ENCODE measurements at regions not wholly inside any gene's neighbourhood (a gene's known extent, or its start where the extent isn't known, plus 50 kb on each side); places are given as distances from the start of the nearest gene placed in this dataset.

GRCh38 chr10:61278556-61278955 is 174.6 kb downstream of the TMEM26 start:
- Histone ChIP-seq H3K4me1 (peaks cover 0 to 34% (median 26%) of the 10 kb centered on the region in 4 donors), H3K9me3 (no peaks in the 10 kb centered on the region), H3K27me3 (no peaks in the 10 kb centered on the region), H3K27ac (replicated peaks in 1 of 4) (no peak overlapping the region), H3K36me3 (no peaks in the 10 kb centered on the region), H3K4me3 (no peak overlapping the region)
- TF ChIP-seq CTCF (IDR thresholded peaks at IDR 0.05): no peak
- TF ChIP-seq POLR2AphosphoS5 (IDR thresholded peaks at IDR 0.05): no peak
- TF ChIP-seq EP300 (IDR thresholded peaks at IDR 0.05): no peak
- no peak for TF ChIP-seq POLR2A (IDR thresholded peaks at IDR 0.05; ENCODE audit: low read depth)
- intact Hi-C loops (cut with DNase I): no loop called here
- no peak for DNase-seq (ENCODE audit: extremely low spot score)
- 97% methylated on average over 2 of the region's 2 CpGs for WGBS

DNA sequence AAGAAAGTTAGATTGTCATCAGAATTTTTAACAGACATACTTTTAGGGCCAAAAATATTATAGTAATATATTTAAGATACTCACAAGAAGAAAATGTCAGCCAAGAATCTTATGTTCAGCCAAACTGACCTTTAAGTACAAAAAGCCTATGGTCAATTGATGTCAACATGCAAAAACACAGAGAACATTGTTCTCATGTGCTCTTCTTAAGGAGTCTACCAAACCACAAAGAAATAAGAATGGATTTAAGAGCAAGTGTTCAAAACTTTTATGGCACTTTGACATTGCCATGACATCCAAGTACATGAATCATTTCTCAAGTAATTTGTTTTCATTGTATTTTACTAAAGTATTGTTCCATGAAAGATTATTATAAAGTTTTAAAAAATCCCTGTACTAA is 180.4 kb downstream of the TMEM26 start:
- Histone ChIP-seq H3K27ac (replicated peaks in 1 of 4) (no peak overlapping the region), H3K4me3 (no peak overlapping the region), H3K27me3 (no peaks in the 10 kb centered on the region), H3K36me3 (no peaks in the 10 kb centered on the region), H3K4me1 (peaks cover 0 to 14% (median 10%) of the 10 kb centered on the region in 4 donors), H3K9me3 (no peaks in the 10 kb centered on the region)
- DNase-seq (ENCODE audit: extremely low spot score): no peak
- intact Hi-C loops (cut with DNase I): no loop called here
- TF ChIP-seq CTCF (IDR thresholded peaks at IDR 0.05) (no peak), POLR2AphosphoS5 (IDR thresholded peaks at IDR 0.05) (no peak)

- Histone ChIP-seq H3K9me3 (no peaks in the 10 kb centered on the region), H3K4me3 (no peak overlapping the region), H3K27me3 (no peaks in the 10 kb centered on the region), H3K27ac (replicated peaks in 1 of 4) (no peak overlapping the region), H3K36me3 (no peaks in the 10 kb centered on the region), H3K4me1 (peaks cover 0 to 14% (median 10%) of the 10 kb centered on the region in 4 donors)
- no peak for DNase-seq (ENCODE audit: extremely low spot score)
- intact Hi-C loops (cut with DNase I): no loop called here
- WGBS: 48% methylated on average over 3 of the region's 3 CpGs
- TF ChIP-seq POLR2A (IDR thresholded peaks at IDR 0.05; ENCODE audit: low read depth): no peak
- TF ChIP-seq POLR2AphosphoS5 (IDR thresholded peaks at IDR 0.05): no peak
- TF ChIP-seq EP300 (IDR thresholded peaks at IDR 0.05): no peak
- no peak for TF ChIP-seq CTCF (IDR thresholded peaks at IDR 0.05)
Measured at GRCh38 chr10:61271127-61271780, 181.9 kb downstream of the TMEM26 start.

DNA sequence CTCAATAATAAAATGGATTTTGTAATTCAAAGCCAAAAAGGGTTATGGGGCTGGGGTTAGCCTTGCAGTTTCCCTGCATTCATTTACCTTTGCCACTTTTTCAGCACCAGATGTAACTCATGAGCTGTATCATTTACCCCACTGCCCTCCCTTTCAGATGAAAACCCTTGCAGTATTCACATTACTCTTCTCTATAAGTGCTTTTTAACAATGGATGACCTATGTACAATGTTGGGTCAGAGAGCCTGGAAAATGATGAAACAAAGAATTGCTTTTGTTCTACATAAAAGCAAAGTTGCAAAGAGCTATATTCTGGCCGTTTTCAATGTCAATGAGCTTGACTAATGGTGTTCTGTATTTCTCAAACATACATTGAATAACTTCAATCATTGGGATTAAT is 189.7 kb downstream of the TMEM26 start:
- Histone ChIP-seq H3K36me3 (no peaks in the 10 kb centered on the region), H3K27me3 (no peaks in the 10 kb centered on the region), H3K9me3 (no peaks in the 10 kb centered on the region), H3K4me3 (no peak overlapping the region), H3K27ac (replicated peaks in 1 of 4) (no peak overlapping the region), H3K4me1 (no peaks in the 10 kb centered on the region)
- no peak for DNase-seq (ENCODE audit: extremely low spot score)
- intact Hi-C loops (cut with DNase I): no loop called here
- 63% methylated on average over 1 of the region's 1 CpG for WGBS
- no peak for TF ChIP-seq CTCF (IDR thresholded peaks at IDR 0.05)
- TF ChIP-seq POLR2AphosphoS5 (IDR thresholded peaks at IDR 0.05): no peak
- no peak for TF ChIP-seq EP300 (IDR thresholded peaks at IDR 0.05)
- no peak for TF ChIP-seq POLR2A (IDR thresholded peaks at IDR 0.05; ENCODE audit: low read depth)
